ENCODE measurements at regions not wholly inside any gene's neighbourhood (a gene's known extent, or its start where the extent isn't known, plus 50 kb on each side); places are given as distances from the start of the nearest gene placed in this dataset.

GRCh38 chr11:30125456-30125855 is 105.4 kb upstream of the FSHB start:
- TF ChIP-seq CEBPB (IDR thresholded peaks at IDR 0.05) (no peak), EP300 (IDR thresholded peaks at IDR 0.05; ENCODE audit: borderline replicate concordance) (no peak), CREB1 (IDR thresholded peaks at IDR 0.05; ENCODE audit: low read depth) (no peak), EGR1 (IDR thresholded peaks at IDR 0.05) (no peak), RAD21 (IDR thresholded peaks at IDR 0.05; ENCODE audit: low read depth) (no peak), YY1 (IDR thresholded peaks at IDR 0.05; ENCODE audit: low read depth) (no peak), MAX (IDR thresholded peaks at IDR 0.05) (no peak), ZBTB7A (IDR thresholded peaks at IDR 0.05; ENCODE audit: low read depth) (no peak), REST (IDR thresholded peaks at IDR 0.05; ENCODE audit: low read depth) (no peak)

All from Ishikawa (cell line).